Posterior cingulate gyrus (tissue), 11 donors: ENCODE measurements at regions not wholly inside any gene's neighbourhood (a gene's known extent, or its start where the extent isn't known, plus 50 kb on each side); places are given as distances from the start of the nearest gene placed in this dataset.
"Not testable (repeated sequence)": the region's sequence is repeated elsewhere in the genome, so short reads cannot be mapped to it uniquely, and the experiment has no call there.

ENCODE experiments used
- DNase-seq, 10 donors: peaks; one replicate each; pipeline versions ENCODE4 v3.0.0 to v3.0.0-alpha.2; 2020 to 2021; ENCODE audit warnings: mixed read lengths in 3 of 10
- intact Hi-C: fragments of 100-400 bp; cut with DNase I; formaldehyde crosslinking; loops from one replicate; pipeline ENCODE4 v1.15.1; 2023

GRCh38 chr7:119640326-119640725 is 632.6 kb upstream of the KCND2 start:
- DNase-seq, result no peak
- intact Hi-C loops, result no loop called here

GRCh38 chr7:119640861-119641260 is 632.1 kb upstream of the KCND2 start:
- no peak for DNase-seq
- intact Hi-C loops, result no loop called here

GRCh38 chr7:119643558-119643957 is 629.4 kb upstream of the KCND2 start:
- no peak for DNase-seq
- intact Hi-C loops, result no loop called here

- DNase-seq, result no peak
- intact Hi-C loops, result no loop called here
Measured at GRCh38 chr7:119647286-119647685, 625.7 kb upstream of the KCND2 start.

GRCh38 chr7:119648752-119649151 is 624.2 kb upstream of the KCND2 start:
- intact Hi-C loops, DNase-seq: not testable (repeated sequence)

- DNase-seq, result no peak
- intact Hi-C loops, result no loop called here
Measured at GRCh38 chr7:119660080-119660479, 612.9 kb upstream of the KCND2 start.

- DNase-seq, result no peak
- intact Hi-C loops, result no loop called here
Measured at GRCh38 chr7:119664601-119665000, 608.4 kb upstream of the KCND2 start.

GRCh38 chr7:119665796-119666195 is 607.2 kb upstream of the KCND2 start:
- no peak for DNase-seq
- intact Hi-C loops, result no loop called here

- intact Hi-C loops, result no loop called here
Measured at GRCh38 chr7:119681336-119681735, 591.6 kb upstream of the KCND2 start.

GRCh38 chr7:119684763-119685162 is 588.2 kb upstream of the KCND2 start:
- intact Hi-C loops, result no loop called here
- no peak for DNase-seq

More at GRCh38 chr7:119681336-119681735, 591.6 kb upstream of the KCND2 start:
- DNase-seq, result no peak

- DNase-seq, result no peak
- intact Hi-C loops, result no loop called here
Measured at GRCh38 chr7:119685906-119686305, 587.1 kb upstream of the KCND2 start.

GRCh38 chr7:119688831-119689230 is 584.1 kb upstream of the KCND2 start:
- intact Hi-C loops, result no loop called here
- DNase-seq, result no peak

GRCh38 chr7:119692541-119692940 is 580.4 kb upstream of the KCND2 start:
- intact Hi-C loops, result no loop called here
- no peak for DNase-seq

- no peak for DNase-seq
- intact Hi-C loops, result no loop called here
Measured at GRCh38 chr7:119694506-119694905, 578.5 kb upstream of the KCND2 start.

GRCh38 chr7:119696336-119696735 is 576.6 kb upstream of the KCND2 start:
- intact Hi-C loops, result no loop called here

GRCh38 chr7:119703895-119704294 is 569.1 kb upstream of the KCND2 start:
- no peak for DNase-seq
- intact Hi-C loops, result no loop called here

More at GRCh38 chr7:119696336-119696735, 576.6 kb upstream of the KCND2 start:
- no peak for DNase-seq

GRCh38 chr7:119706608-119707007 is 566.4 kb upstream of the KCND2 start:
- intact Hi-C loops, result no loop called here
- DNase-seq, result no peak

GRCh38 chr7:119708891-119709290 is 564.1 kb upstream of the KCND2 start:
- intact Hi-C loops, result no loop called here
- DNase-seq, result no peak

- intact Hi-C loops, result no loop called here
- DNase-seq, result no peak
Measured at GRCh38 chr7:119711104-119711503, 561.9 kb upstream of the KCND2 start.

- intact Hi-C loops, result no loop called here
Measured at GRCh38 chr7:119712886-119713462, 560.0 kb upstream of the KCND2 start.

GRCh38 chr7:119713606-119714005 is 559.4 kb upstream of the KCND2 start:
- intact Hi-C loops, result no loop called here
- no peak for DNase-seq

More at GRCh38 chr7:119712886-119713462, 560.0 kb upstream of the KCND2 start:
- no peak for DNase-seq

- no peak for DNase-seq
- intact Hi-C loops, result no loop called here
Measured at GRCh38 chr7:119720541-119720940, 552.4 kb upstream of the KCND2 start.
